DOHH2 (cell line): ENCODE measurements at regions not wholly inside any gene's neighbourhood (a gene's known extent, or its start where the extent isn't known, plus 50 kb on each side); places are given as distances from the start of the nearest gene placed in this dataset.

Source experiments
- H3F3A ChIP-seq: fragments of 200-600 bp; sonication (generic), shearing (Covaris generic); 2 replicates; pipeline ENCODE4 v1.6.0; 2016; ENCODE audit warnings: antibody characterized with exemption, mild to moderate bottlenecking; ENCODE audit not compliant: control insufficient read depth, insufficient read depth
- H3K27ac ChIP-seq: fragments of 200-600 bp; sonication (generic); 2 replicates; pipeline ENCODE4 v1.5.1; 2014; ENCODE audit warnings: low read depth, mild to moderate bottlenecking, low read length, moderate library complexity
- H3K27me3 ChIP-seq: fragments of 200-600 bp; sonication (generic); 2 replicates; pipeline ENCODE4 v1.6.1; 2014; ENCODE audit warnings: mild to moderate bottlenecking, low read length, mixed read lengths; ENCODE audit not compliant: control insufficient read depth
- H3K36me3 ChIP-seq: fragments of 200-600 bp; sonication (generic); 2 replicates; pipeline ENCODE4 v1.6.1; 2014; ENCODE audit warnings: mild to moderate bottlenecking, low read length, moderate library complexity, mixed read lengths; ENCODE audit not compliant: control insufficient read depth
- H3K4me1 ChIP-seq: fragments of 200-600 bp; sonication (generic); 2 replicates; pipeline ENCODE4 v1.6.1; 2014; ENCODE audit warnings: mild to moderate bottlenecking, low read length, mixed read lengths; ENCODE audit not compliant: control insufficient read depth
- H3K4me2 ChIP-seq: fragments of 200-600 bp; sonication (generic); 2 replicates; pipeline ENCODE4 v1.6.0; 2014; ENCODE audit warnings: mild to moderate bottlenecking, low read length, moderate library complexity
- H3K4me3 ChIP-seq: fragments of 200-600 bp; sonication (generic); 2 replicates; pipeline ENCODE4 v1.5.1; 2014; ENCODE audit warnings: mild to moderate bottlenecking, low read length, mixed read lengths
- H3K79me2 ChIP-seq: fragments of 200-600 bp; sonication (generic); 2 replicates; pipeline ENCODE4 v1.6.1; 2014; ENCODE audit warnings: mild to moderate bottlenecking, low read length, mixed read lengths; ENCODE audit not compliant: control insufficient read depth
- H3K9me2 ChIP-seq: fragments of 200-600 bp; sonication (generic); replicated peaks from 2 replicates; pipeline ENCODE4 v1.6.1; 2014; ENCODE audit warnings: mild to moderate bottlenecking, low read length, mixed read lengths; ENCODE audit not compliant: control insufficient read depth
- H3K9me3 ChIP-seq: fragments of 200-600 bp; sonication (generic); 2 replicates; pipeline ENCODE4 v1.6.1; 2014; ENCODE audit warnings: antibody characterized with exemption, low read length, mixed read lengths; ENCODE audit not compliant: control insufficient read depth, insufficient read depth
- H4K20me1 ChIP-seq: fragments of 200-600 bp; sonication (generic); 2 replicates; pipeline ENCODE4 v1.6.0; 2014; ENCODE audit warnings: low read depth, mild to moderate bottlenecking, antibody characterized with exemption, low read length, moderate library complexity; ENCODE audit not compliant: control insufficient read depth, insufficient read depth
- CTCF ChIP-seq: fragments of 200-600 bp; sonication (generic); IDR thresholded peaks from one replicate; pipeline ENCODE4 v1.5.1; 2014; ENCODE audit warnings: antibody characterized with exemption, mild to moderate bottlenecking, low read depth, low read length; ENCODE audit not compliant: poor library complexity, severe bottlenecking
- EZH2phosphoT487 ChIP-seq: fragments of 200-600 bp; sonication (generic); IDR thresholded peaks from 2 replicates; pipeline ENCODE4 v1.6.1; 2017; ENCODE audit warnings: borderline replicate concordance, mild to moderate bottlenecking, antibody characterized with exemption, low read length, moderate library complexity, mixed read lengths

GRCh38 chr2:180607514-180608049 is 372.8 kb upstream of the UBE2E3 start:
- H3K27me3 ChIP-seq = no peaks in the 10 kb centered on the region
- no peaks in the 10 kb centered on the region for H3K9me2 ChIP-seq
- no peaks in the 10 kb centered on the region for H3K36me3 ChIP-seq
- TF ChIP-seq EZH2phosphoT487 (no peak), CTCF (no peak)
- H3K27ac ChIP-seq = no peak overlapping the region
- H3K9me3 ChIP-seq = no peaks in the 10 kb centered on the region
- H3K4me1 ChIP-seq = no peaks in the 10 kb centered on the region
- no peak overlapping the region for H3K4me3 ChIP-seq
- no peaks in the 10 kb centered on the region for H3K79me2 ChIP-seq
- no peak overlapping the region for H3K4me2 ChIP-seq
- no peaks in the 10 kb centered on the region for H4K20me1 ChIP-seq
- no peaks in the 10 kb centered on the region for H3F3A ChIP-seq

- TF ChIP-seq EZH2phosphoT487 (no peak), CTCF (peak; percentile 41)
- H4K20me1 ChIP-seq = no peaks in the 10 kb centered on the region
These were observed 376.3 kb upstream of the UBE2E3 start for GRCh38 chr2:180604077-180604476.

DNA sequence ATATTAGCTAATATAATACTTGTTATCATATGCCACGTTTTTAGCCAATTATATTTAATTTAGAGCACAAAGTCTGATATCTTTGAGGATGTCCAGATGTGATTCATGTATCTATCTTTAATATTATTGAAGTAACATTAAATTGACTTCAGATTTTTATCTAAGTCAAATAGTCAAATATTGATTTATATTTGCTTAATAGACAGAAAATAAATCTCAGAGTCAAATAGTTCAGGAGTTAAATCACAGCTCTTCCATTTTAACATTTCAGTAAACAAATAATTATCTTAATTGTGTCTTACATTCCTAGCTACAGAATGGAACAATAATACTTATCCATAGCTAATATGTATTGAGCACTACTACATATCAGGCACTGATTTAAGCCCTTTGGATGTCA is 379.4 kb upstream of the UBE2E3 start:
- Histone ChIP-seq H3K4me2 (no peak overlapping the region), H3F3A (no peaks in the 10 kb centered on the region), H3K9me2 (no peaks in the 10 kb centered on the region), H3K27me3 (no peaks in the 10 kb centered on the region), H3K36me3 (no peaks in the 10 kb centered on the region), H3K9me3 (no peaks in the 10 kb centered on the region), H3K27ac (no peak overlapping the region), H3K4me1 (no peaks in the 10 kb centered on the region), H4K20me1 (no peaks in the 10 kb centered on the region), H3K79me2 (no peaks in the 10 kb centered on the region), H3K4me3 (no peak overlapping the region)
- TF ChIP-seq CTCF (no peak), EZH2phosphoT487 (no peak)

More at GRCh38 chr2:180604077-180604476, 376.3 kb upstream of the UBE2E3 start:
- Histone ChIP-seq H3K9me2 (no peaks in the 10 kb centered on the region), H3K4me3 (no peak overlapping the region), H3F3A (no peaks in the 10 kb centered on the region), H3K9me3 (no peaks in the 10 kb centered on the region), H3K4me2 (no peak overlapping the region), H3K79me2 (no peaks in the 10 kb centered on the region), H3K27me3 (no peaks in the 10 kb centered on the region), H3K36me3 (no peaks in the 10 kb centered on the region), H3K27ac (no peak overlapping the region), H3K4me1 (no peaks in the 10 kb centered on the region)

DNA sequence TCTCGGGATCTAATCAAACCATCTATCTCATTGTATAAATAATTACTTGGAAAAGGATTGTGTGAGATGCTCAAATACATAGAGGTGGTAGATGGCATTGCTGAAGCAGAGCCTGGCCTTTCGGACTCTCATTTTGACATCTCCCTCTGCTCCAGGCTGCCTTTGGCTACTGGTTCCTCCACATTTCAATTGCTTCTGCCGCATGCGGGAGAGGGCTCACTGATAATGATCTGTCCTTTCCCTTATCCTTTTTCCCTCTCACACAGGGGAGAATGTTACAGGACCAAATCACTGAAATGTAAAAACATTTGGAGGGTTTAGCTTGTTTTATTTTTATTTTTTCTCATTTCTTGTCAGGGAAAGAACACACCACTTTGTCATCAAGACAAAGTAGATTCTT is 380.6 kb upstream of the UBE2E3 start:
- no peaks in the 10 kb centered on the region for H4K20me1 ChIP-seq
- H3K36me3 ChIP-seq = no peaks in the 10 kb centered on the region
- TF ChIP-seq CTCF (no peak), EZH2phosphoT487 (no peak)
- no peaks in the 10 kb centered on the region for H3K27me3 ChIP-seq
- no peak overlapping the region for H3K4me3 ChIP-seq
- H3K4me2 ChIP-seq = no peak overlapping the region
- no peaks in the 10 kb centered on the region for H3K9me3 ChIP-seq
- H3F3A ChIP-seq = no peaks in the 10 kb centered on the region
- H3K27ac ChIP-seq = no peak overlapping the region
- no peaks in the 10 kb centered on the region for H3K9me2 ChIP-seq
- H3K79me2 ChIP-seq = no peaks in the 10 kb centered on the region
- no peaks in the 10 kb centered on the region for H3K4me1 ChIP-seq
